IPS-20b (cell line): ENCODE measurements at regions not wholly inside any gene's neighbourhood (a gene's known extent, or its start where the extent isn't known, plus 50 kb on each side); places are given as distances from the start of the nearest gene placed in this dataset.

Source experiments
- H3K27ac ChIP-seq: one replicate; pipeline ENCODE4 v1.5.1; 2013; ENCODE audit warnings: low read length
- H3K27me3 ChIP-seq: 2 replicates; pipeline ENCODE4 v1.6.1; 2013; ENCODE audit warnings: mild to moderate bottlenecking, low read length, inconsistent platforms; ENCODE audit not compliant: insufficient read depth
- H3K36me3 ChIP-seq: 2 replicates; pipeline ENCODE4 v1.6.1; 2013; ENCODE audit warnings: low read depth, mild to moderate bottlenecking, inconsistent platforms, low read length, moderate library complexity; ENCODE audit not compliant: insufficient read depth
- H3K4me1 ChIP-seq: 2 replicates; pipeline ENCODE4 v1.6.1; 2013; ENCODE audit warnings: mild to moderate bottlenecking, control low read depth, inconsistent platforms, low read length, moderate library complexity; ENCODE audit not compliant: insufficient read depth
- H3K4me3 ChIP-seq: 2 replicates; pipeline ENCODE4 v1.5.1; 2013; ENCODE audit warnings: mild to moderate bottlenecking, low read length, inconsistent platforms
- H3K9ac ChIP-seq: 2 replicates; pipeline ENCODE4 v1.6.1; 2013; ENCODE audit warnings: low read depth, mild to moderate bottlenecking, inconsistent platforms, low read length, moderate library complexity
- H3K9me3 ChIP-seq: 2 replicates; pipeline ENCODE4 v1.6.1; 2013; ENCODE audit warnings: mild to moderate bottlenecking, low read depth, low read length, inconsistent platforms; ENCODE audit not compliant: insufficient read depth

DNA sequence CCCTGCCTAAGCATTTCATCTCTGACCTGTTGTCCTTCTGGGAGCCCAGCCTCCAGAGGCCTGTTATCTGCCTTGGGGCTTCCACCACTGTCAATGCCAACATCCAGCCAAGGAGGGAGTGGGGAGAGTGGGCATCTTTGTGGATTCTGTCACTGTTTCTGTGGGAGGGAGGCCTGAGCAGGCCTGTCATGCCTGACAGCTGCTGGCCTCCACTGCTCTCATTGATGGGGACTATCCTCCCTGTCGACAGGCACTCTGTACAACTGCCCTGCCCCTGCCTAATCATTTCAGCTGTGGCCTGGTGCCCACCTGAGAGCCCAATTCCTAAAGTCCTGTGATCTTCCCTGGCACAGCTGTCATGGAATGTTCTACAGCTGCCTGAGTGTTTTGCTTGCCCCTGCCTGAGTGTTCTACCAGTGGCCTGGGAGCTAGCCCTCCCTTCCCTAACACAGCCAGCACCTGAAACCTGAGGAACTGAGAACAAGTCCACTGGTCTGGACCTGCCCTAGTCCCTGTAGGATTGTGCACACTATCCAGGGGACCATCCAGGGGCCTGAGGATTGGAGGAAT, 145.3 kb downstream of the FAM83B start:
- no peak overlapping the region for H3K4me3 ChIP-seq
- no peaks in the 10 kb centered on the region for H3K36me3 ChIP-seq
- no peak overlapping the region for H3K9ac ChIP-seq
- H3K9me3 ChIP-seq = no peaks in the 10 kb centered on the region
- no peaks in the 10 kb centered on the region for H3K4me1 ChIP-seq
- no peaks in the 10 kb centered on the region for H3K27me3 ChIP-seq
- H3K27ac ChIP-seq = no peak overlapping the region

DNA sequence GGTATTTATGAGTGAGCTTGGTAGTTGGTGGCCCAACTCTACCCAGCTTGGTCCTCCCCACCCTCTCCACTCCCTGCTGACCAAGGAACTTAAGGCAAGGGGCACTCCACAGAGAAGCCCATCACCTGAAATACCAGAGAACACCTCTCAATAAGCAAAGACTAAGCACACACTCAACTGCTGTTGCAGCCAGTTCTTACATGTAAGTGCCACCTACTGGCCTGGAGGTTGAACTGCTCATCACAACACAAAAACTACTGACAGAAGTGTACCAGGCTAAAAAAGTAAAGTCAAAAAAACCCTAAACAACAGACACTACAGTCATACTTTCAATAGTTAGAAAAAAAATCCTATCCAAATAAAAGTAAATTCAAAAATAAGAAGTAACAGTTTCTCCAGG, 146.2 kb downstream of the FAM83B start:
- Histone ChIP-seq H3K27ac (no peak overlapping the region), H3K27me3 (no peaks in the 10 kb centered on the region), H3K9ac (no peak overlapping the region), H3K4me1 (no peaks in the 10 kb centered on the region), H3K9me3 (no peaks in the 10 kb centered on the region), H3K36me3 (no peaks in the 10 kb centered on the region), H3K4me3 (no peak overlapping the region)

DNA sequence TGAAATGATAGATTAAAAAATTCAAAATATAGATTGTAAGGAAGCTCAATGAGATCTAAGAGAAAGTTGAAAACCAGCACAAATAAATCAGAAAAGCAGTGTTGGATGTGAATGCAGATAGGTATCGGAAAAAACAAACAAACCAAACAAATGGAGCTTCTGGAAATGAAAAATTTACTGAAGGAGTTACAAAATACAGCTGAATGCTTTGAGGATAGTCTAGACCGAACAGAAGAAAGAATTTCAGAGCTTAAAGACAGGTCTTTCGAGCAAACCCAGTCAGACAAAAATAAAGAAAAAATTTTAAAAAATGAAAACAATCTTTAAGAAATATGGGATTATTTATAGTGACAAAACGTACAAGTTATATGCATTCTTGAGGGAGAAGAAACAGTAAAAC, 146.7 kb downstream of the FAM83B start:
- H3K9me3 ChIP-seq = no peaks in the 10 kb centered on the region
- H3K27ac ChIP-seq = no peak overlapping the region
- H3K36me3 ChIP-seq = no peaks in the 10 kb centered on the region
- H3K4me1 ChIP-seq = no peaks in the 10 kb centered on the region
- no peaks in the 10 kb centered on the region for H3K27me3 ChIP-seq
- no peak overlapping the region for H3K9ac ChIP-seq
- no peak overlapping the region for H3K4me3 ChIP-seq

DNA sequence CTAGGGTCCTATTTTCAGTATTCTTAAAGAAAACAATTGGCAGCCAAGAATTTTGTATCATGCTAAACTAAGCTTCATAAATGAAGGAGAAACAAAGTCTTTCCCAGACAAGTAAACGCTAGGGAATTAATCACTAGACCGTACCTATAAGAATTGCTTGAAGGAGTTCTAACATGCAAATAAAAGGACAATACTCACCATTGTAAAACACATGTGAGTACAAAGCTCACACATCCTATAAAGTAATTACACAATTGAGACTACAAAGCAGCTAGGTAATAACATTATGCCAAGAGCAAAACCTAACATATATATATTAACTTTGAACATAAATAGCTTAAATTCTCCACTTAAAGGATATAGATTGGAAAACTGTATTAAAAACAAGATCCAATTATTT, 147.4 kb downstream of the FAM83B start:
- no peaks in the 10 kb centered on the region for H3K27me3 ChIP-seq
- no peak overlapping the region for H3K4me3 ChIP-seq
- H3K9ac ChIP-seq = no peak overlapping the region
- no peaks in the 10 kb centered on the region for H3K4me1 ChIP-seq
- no peaks in the 10 kb centered on the region for H3K9me3 ChIP-seq
- no peaks in the 10 kb centered on the region for H3K36me3 ChIP-seq
- H3K27ac ChIP-seq = no peak overlapping the region

DNA sequence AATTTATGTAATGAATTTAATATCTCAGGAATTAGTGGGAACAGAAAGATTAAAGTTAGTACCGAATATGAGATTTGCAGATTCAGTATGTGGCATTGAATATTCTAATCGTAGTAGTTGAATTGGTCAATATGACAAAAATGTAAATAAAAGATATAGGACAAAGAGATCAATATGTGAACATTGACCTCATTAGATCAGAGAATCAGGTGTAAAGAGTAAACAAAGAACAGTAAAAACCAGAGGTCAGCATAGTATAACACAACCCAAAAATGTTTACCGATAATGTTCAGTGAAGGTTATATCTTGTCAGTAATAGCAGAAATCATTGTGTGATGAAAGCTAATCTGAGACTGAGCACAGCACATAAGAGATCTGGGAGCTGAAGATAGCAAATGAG, 152.0 kb downstream of the FAM83B start:
- Histone ChIP-seq H3K4me1 (no peaks in the 10 kb centered on the region), H3K4me3 (no peak overlapping the region), H3K9ac (no peak overlapping the region), H3K27me3 (no peaks in the 10 kb centered on the region), H3K27ac (no peak overlapping the region), H3K36me3 (no peaks in the 10 kb centered on the region), H3K9me3 (no peaks in the 10 kb centered on the region)

DNA sequence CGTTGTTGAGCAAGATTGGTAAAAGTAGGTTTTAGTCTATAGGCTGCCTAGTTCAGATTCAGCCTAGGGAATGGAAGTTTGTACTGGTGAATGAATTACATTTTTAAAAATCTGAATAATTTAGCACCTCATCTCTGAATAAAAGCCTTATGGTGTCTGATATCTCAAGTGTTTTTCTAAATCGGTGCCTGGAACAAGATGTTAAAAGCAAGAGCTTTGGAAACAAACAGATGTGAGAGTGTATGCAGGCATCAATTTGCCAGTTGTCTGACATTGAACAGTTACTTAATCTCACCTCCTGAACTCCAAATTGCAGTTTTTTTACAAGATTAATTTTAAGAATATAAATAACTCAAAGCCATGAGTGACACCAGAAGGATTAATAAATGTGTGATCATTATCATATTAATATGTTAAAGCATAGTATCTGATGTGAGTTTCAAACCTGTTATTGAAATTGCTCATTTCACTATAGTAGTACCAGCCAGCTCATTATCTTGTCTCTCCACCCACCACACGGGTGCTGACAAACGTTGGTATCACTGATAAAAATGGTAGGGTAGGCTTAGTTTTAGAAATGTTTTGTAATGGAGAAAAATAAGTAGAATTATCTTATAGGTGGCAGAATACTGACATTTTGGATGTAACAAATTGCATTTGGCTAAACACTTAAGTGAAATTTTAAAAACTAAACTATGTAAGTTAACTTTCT, 157.3 kb downstream of the FAM83B start:
- Histone ChIP-seq H3K4me1 (no peaks in the 10 kb centered on the region), H3K36me3 (no peaks in the 10 kb centered on the region)

DNA sequence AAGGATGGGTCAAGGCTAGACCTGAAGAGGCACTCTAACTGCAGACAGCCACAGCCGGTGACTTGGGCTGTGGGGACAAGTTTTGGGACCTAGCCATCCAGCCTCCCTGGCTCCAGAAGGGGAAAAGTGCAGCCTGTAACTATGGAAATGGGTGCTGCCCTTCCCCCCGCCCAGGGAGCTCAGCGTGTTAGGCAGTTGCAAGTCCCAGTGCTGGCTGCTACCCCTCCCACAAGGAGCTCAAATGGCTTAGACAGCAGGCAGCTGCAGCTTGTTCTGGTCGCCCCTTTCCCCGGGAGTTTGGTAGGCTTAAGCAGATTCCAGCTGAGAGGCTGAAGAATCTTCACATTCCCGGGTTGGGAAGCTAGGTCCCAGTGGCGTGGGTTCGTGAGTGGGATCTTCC, 162.6 kb downstream of the FAM83B start:
- Histone ChIP-seq H3K27me3 (no peaks in the 10 kb centered on the region), H3K4me1 (no peaks in the 10 kb centered on the region; the same call in 1 of the 2 replicates), H3K27ac (no peak overlapping the region), H3K9ac (no peak overlapping the region), H3K9me3 (no peaks in the 10 kb centered on the region), H3K4me3 (no peak overlapping the region), H3K36me3 (no peaks in the 10 kb centered on the region)

More for the DNA sequence above, 157.3 kb downstream of the FAM83B start:
- Histone ChIP-seq H3K27ac (no peak overlapping the region), H3K4me3 (no peak overlapping the region), H3K27me3 (no peaks in the 10 kb centered on the region), H3K9ac (no peak overlapping the region), H3K9me3 (no peaks in the 10 kb centered on the region)

DNA sequence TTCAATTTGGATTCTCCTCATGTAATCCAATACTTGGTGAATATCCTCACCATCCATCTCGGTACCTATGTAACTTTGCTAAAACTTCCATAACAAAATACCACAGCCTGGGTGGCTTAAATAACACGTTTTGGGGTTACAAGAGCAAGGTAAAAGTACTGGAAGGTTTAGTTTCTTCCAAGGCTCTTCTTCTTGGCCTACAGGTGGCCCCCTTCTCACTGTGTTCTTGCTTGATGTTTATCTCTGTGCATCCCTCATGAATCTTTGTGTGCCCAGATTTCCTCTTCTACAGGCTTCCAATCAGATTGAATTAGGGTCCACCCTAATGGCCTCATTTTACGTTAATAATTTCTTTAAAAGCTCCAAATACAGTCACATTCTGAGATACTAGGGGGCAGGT, 163.3 kb upstream of the HCRTR2 start:
- Histone ChIP-seq H3K4me1 (no peaks in the 10 kb centered on the region; the same call in 1 of the 2 replicates), H3K9ac (no peak overlapping the region), H3K36me3 (no peaks in the 10 kb centered on the region), H3K27me3 (no peaks in the 10 kb centered on the region), H3K9me3 (no peaks in the 10 kb centered on the region), H3K27ac (no peak overlapping the region), H3K4me3 (no peak overlapping the region)

DNA sequence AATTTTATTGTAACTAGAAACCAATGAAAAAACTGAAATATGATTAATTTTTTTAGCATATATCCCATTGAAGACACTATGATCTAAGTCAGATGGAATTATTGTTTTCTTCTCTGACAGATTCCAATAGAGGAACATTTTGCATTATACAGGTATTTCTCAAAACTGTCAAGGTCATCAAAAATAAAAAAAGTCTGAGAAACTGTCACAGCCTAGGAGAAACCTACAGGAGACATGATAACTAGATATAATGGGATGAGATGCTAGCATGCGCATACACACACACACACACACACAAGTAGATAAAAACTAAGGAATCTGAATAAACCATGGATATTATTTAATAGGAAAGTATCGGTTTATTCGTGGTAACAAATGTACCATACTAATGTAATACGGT, 161.9 kb upstream of the HCRTR2 start:
- Histone ChIP-seq H3K27ac (no peak overlapping the region), H3K9me3 (no peaks in the 10 kb centered on the region), H3K36me3 (no peaks in the 10 kb centered on the region), H3K4me3 (no peak overlapping the region), H3K27me3 (no peaks in the 10 kb centered on the region), H3K4me1 (no peaks in the 10 kb centered on the region; the same call in 1 of the 2 replicates), H3K9ac (no peak overlapping the region)

DNA sequence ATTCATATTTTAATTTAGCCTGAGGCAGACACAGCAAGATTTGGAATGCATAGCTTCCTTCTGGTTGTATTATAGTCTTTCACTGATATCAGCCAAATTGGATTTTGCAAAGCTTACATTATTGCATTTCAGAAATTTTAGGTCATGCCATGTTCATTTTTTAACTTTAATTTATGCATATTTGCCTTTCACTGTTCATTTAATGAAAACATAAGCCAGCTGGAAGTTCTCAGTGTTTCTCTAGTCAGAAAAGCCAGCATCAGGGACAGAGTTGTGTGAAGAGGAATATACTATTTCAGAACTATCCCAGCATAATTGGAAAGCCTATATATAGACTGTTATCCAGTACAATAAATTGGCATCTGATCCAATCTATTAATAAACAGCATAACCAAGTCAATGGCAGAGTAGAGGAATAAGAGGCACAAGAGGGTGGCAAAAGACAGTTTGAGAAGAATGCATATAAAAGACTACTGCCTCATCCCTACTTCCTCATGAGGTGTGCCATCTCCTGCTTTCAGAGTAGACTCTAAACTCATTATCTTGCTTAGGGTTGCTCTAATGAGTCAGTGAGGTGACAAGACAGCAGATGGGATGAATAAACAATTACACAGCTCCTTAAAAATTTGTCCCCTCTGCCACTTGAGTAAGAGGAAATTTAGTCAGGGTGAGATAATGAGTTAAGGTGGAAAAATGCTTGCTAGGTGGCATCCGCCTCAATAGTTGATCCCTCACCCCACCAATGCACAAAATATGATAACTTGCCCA, 159.8 kb upstream of the HCRTR2 start:
- Histone ChIP-seq H3K4me1 (no peaks in the 10 kb centered on the region; the same call in 1 of the 2 replicates), H3K36me3 (no peaks in the 10 kb centered on the region), H3K27ac (no peak overlapping the region), H3K9ac (no peak overlapping the region), H3K4me3 (no peak overlapping the region), H3K27me3 (no peaks in the 10 kb centered on the region), H3K9me3 (no peaks in the 10 kb centered on the region)

DNA sequence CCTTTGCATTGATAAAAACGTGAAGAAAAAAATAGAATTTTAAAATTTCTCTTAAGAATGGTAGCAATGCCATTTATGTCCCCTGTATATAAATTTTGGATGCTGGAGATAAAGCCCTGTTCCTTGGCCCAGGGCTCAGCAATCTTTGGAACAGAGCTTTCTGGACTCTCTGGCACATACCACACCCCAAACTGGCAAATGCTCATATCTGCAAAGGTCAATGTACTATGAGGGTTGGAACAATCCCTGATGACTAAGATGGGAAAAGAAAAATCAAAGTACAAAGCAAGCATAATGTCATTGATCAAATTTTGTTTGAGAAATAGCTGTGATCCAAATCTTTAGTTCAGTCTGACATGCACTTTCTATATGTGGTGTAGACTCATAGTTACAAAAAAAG, 158.1 kb upstream of the HCRTR2 start:
- Histone ChIP-seq H3K4me1 (no peaks in the 10 kb centered on the region), H3K4me3 (no peak overlapping the region), H3K9me3 (no peaks in the 10 kb centered on the region), H3K27me3 (no peaks in the 10 kb centered on the region), H3K9ac (no peak overlapping the region), H3K27ac (no peak overlapping the region), H3K36me3 (no peaks in the 10 kb centered on the region)
